Uterus (tissue), 2 donors: ENCODE measurements at regions not wholly inside any gene's neighbourhood (a gene's known extent, or its start where the extent isn't known, plus 50 kb on each side); places are given as distances from the start of the nearest gene placed in this dataset.

Experiments used
- POLR2A ChIP-seq, 2 donors: fragments of 450-650 bp; IDR thresholded peaks; one replicate each; pipeline ENCODE4 v1.6.1; 2016; ENCODE audit warnings: antibody characterized with exemption in 2 of 2, mild to moderate bottlenecking in 1 of 2, moderate library complexity in 1 of 2
- TF ChIP-seq, protein P1 (sequence below), 4 experiments: fragments of 200-600 bp in 2 of 4; fragments of 450-650 bp in 2 of 4; sonication (generic) in 2 of 4; IDR thresholded peaks; one replicate each; pipeline ENCODE4 v1.5.1; 2016 to 2019; ENCODE audit warnings: antibody characterized with exemption in 4 of 4, mild to moderate bottlenecking in 2 of 4, moderate library complexity in 1 of 4

GRCh38 chr3:152976239-152976638 is 141.3 kb downstream of the P2RY1 start:
- TF ChIP-seq, protein P1, sequence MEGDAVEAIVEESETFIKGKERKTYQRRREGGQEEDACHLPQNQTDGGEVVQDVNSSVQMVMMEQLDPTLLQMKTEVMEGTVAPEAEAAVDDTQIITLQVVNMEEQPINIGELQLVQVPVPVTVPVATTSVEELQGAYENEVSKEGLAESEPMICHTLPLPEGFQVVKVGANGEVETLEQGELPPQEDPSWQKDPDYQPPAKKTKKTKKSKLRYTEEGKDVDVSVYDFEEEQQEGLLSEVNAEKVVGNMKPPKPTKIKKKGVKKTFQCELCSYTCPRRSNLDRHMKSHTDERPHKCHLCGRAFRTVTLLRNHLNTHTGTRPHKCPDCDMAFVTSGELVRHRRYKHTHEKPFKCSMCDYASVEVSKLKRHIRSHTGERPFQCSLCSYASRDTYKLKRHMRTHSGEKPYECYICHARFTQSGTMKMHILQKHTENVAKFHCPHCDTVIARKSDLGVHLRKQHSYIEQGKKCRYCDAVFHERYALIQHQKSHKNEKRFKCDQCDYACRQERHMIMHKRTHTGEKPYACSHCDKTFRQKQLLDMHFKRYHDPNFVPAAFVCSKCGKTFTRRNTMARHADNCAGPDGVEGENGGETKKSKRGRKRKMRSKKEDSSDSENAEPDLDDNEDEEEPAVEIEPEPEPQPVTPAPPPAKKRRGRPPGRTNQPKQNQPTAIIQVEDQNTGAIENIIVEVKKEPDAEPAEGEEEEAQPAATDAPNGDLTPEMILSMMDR (IDR thresholded peaks at IDR 0.05), result no peak
- TF ChIP-seq POLR2A (IDR thresholded peaks at IDR 0.05), result no peak
